ENCODE measurements at regions not wholly inside any gene's neighbourhood (a gene's known extent, or its start where the extent isn't known, plus 50 kb on each side); places are given as distances from the start of the nearest gene placed in this dataset.

- no peak for DNase-seq (ENCODE audit: low read depth in 2 of 2)
Measured at GRCh38 chr5:4188704-4189103, 593.1 kb downstream of the IRX1 start.

DNA sequence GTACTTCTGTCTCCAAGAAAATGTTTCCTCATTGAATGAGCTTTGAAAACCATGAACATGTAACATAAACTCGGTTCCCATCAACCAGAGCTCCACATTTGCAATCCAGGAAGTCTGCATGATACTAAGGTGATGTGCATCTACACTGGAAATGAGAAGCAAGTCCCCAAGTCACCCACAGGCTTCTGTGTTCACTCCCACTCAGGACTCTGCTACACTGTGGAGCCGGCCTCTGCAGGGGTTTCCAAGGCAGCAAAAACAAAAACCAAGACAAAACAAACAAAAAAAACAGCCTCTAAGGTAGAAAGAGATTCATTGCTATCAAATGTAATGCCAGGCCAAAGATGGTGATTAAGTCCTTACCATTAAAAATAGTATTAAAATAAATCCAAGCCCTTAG, 593.7 kb downstream of the IRX1 start:
- no peak for DNase-seq (ENCODE audit: low read depth in 2 of 2)

GRCh38 chr5:4191041-4191440, 595.4 kb downstream of the IRX1 start:
- DNase-seq (ENCODE audit: low read depth in 2 of 2) = no peak

DNA sequence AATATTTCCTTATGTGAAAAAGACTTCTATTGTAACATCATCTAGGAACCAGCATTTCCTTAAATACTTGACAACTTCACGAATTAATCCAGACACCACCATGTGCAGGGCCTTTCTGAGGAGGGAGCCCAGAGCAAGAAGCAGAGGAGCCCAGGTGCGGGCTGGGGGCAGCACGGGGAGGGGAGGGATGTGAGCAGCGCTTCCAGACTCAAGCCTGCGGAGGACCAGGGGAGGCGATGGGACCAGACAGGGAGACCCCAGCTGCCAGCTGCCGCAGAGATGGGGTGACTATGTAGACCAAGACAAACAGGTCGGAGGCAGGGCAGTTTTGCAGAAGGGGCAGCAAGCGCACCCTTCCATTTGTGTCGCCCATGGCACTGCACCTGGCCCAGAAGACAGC, 596.1 kb downstream of the IRX1 start:
- DNase-seq (ENCODE audit: low read depth in 2 of 2) = no peak

GRCh38 chr5:4192111-4192510, 596.5 kb downstream of the IRX1 start:
- no peak for DNase-seq (ENCODE audit: low read depth in 2 of 2)

- no peak for DNase-seq (ENCODE audit: low read depth in 2 of 2)
Measured at GRCh38 chr5:4196744-4197143, 601.1 kb downstream of the IRX1 start.

DNA sequence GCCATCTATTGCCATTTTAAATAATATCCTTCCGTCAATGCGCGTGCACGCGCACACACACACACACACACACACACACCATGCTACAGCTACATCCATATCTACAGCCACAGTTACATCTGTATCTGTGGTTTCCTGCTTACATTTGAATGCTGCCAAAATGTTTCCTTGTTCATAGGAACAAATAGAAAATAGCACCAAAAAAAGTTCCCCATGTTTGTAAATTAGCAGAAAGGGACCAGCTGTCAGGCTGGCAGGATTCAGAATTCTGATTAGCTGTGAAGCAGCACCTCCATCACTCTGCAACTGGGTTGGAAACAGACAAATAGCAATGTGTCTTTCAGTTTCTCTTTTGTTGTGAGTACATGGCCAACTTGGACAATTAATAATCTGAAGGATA, 601.5 kb downstream of the IRX1 start:
- no peak for DNase-seq (ENCODE audit: low read depth in 2 of 2)

DNA sequence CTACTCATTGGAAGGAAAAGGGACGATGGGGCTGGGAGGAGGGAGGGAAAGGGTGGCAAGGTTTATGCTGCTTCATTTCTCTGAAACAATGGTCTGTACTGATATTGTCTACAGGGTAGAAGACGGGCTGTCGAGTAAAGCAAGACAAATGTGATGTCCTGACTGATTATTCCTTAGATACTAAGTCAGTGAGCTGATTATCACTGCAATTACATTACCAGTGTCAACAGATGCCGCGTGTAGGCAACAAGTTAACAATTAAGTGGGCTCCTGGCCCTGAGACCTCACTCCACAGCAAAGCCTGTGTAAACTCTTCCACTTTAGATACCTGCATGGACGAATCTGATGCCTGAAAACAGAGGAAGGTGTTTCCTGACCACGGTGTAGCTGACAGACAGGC, 602.8 kb downstream of the IRX1 start:
- DNase-seq (ENCODE audit: low read depth in 2 of 2) = no peak

DNA sequence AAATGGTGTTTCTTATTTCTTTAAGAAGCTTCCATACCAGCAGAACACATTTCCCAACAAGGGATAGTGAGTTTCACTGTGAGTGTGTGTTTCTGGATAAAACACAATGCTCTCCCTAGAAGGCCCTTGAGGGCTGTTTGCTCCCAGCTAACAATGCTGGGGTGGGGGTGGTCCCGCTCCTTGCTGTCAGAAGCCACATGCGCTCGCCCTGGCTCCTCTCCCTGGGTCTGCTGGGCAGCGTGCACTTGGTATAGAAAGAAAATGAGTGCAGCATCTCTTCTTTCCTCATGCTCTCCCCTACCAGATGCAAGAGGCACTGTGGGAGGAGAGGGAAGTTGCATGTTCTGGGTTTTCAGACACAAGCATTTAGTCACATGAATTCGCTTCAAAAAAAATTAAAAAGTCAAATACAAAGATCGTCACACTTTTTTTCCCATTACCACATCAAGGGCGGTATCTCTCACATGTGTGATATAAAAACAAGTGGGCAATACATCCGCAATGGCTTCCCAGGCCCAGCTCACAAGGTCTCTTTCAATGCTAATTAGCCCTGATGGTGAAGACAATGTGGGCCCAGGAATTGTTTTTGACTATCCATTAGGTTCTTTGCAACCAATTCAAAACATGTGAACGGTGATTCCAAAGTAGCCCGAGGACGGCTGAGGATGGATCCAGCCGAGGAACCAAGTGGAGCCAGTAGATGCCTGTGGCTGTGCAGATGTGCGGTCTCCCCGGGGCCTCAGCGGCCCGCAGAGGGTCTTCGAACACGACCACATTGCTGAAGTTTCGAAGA, 603.6 kb downstream of the IRX1 start:
- DNase-seq (ENCODE audit: low read depth in 2 of 2) = no peak

DNA sequence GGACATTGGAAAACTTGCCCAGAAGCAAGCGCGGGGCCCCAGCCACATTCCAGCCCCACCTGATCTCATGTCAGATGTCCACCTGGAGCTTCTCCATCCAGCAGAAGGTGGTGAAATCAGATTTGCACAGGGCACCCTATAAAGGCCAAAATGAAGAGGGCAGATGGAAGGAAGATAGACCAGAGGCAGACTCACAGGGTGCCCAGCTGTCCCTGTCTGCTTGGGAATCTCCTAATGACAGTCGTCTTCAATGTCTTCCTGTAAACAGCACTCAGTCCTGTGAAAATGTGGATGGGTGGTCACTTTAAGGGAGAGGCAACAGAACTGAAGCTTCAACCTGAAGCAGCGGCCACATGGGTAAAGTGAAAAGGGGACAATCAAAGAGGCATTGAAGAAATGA, 607.5 kb downstream of the IRX1 start:
- no peak for DNase-seq (ENCODE audit: low read depth in 2 of 2)

DNA sequence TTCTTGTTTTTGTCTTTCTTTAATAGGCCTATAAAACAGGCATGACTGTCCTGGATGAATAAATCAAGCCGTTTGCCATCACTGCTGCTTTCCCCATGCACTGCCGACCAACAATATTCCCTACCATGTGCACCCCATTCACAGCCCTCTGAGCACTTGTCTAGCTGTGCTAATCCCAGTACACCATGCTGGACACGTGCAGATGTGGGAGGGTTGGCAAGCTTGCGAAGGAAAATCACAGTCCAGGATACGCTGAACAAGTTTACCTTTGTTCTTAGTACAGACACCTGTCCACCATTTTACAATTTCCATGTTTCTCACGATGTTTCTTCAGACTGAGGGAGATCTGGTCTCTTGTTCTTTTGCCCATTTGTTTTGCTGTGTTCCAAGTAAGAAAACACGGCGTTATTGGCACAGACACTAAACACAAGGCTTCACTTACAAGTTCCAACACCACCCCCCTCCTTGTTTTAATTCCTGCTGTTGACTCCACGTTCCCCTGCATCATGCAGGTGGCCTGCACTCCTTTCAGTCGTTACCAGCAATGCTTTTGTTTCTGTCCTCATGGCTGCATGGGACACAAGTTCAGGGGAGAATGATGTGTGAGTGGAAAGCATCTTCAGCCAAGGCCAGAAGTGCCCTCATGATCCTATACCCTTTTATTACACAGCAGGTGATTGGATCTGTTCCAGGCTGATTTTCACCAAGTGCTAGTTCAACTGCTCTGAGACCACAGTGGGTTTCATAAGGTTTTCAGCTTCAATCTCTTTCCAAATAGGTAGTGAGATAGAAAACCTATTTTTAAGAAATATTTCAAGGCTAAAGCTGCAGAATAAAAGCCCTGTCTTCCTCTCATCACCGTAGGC, 608.9 kb downstream of the IRX1 start:
- no peak for DNase-seq (ENCODE audit: low read depth in 2 of 2)

GRCh38 chr5:4205398-4205797, 609.8 kb downstream of the IRX1 start:
- no peak for DNase-seq (ENCODE audit: low read depth in 2 of 2)

DNA sequence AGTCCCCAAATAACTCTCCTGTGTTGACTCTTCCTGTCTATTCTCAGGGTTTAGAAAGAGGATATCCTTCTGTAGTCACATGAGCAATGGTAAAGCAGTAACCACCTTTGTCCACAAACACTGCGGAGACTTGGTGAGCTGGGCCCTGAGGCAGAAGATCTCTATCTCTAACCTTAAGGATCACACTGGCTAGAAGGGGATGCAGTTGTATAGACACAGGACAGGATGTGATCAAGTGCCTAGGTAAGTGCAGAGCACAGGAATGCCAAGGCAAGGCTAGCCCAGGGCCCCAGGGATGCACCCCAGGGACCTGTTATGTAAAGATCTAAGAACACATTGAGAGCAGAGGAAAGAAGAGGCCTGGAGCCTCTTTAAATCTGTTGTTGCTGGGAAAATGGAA, 610.5 kb downstream of the IRX1 start:
- DNase-seq (ENCODE audit: low read depth in 2 of 2) = no peak

DNA sequence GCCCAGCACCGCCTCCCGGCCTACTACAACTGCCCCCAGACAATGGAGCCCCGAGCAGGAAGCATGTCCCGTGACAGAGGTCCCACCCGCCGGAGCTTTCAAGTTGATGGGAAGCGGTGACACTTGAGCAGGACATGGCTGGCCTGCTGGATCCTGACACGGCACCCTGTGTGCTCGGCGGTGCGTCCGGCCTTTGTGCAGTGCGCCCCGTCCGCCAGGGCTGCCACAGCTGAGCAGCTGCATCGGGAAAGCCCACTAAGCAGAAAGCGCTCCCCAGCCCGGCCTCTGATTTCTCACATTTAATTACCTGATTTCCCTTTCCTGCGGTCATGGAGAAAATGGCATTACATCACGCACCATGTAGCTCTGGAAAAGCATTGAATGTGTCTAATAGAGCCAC, 611.9 kb downstream of the IRX1 start:
- DNase-seq (ENCODE audit: low read depth in 2 of 2) = no peak

- no peak for DNase-seq (ENCODE audit: low read depth in 2 of 2)
Measured at GRCh38 chr5:4208537-4208936, 612.9 kb downstream of the IRX1 start.

DNA sequence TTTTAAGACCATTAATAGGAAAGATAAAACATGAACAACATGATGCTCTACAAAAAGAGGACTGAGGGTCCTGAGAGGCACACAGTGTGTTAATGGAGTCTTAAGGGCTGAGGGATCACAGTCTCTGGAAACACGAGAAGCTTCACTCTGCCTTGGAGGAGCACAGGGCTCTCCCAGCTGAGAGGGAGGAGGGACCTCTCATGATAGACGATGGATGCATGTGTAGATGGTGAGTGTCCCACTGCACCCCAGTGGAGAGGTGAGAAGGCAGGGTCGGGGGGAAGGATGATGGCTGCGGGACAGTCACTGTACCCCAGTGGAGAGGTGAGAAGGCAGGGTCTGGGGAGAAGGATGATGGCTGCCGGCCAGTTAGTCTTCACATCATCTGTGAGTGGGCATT, 613.4 kb downstream of the IRX1 start:
- DNase-seq (ENCODE audit: low read depth in 2 of 2) = no peak

DNA sequence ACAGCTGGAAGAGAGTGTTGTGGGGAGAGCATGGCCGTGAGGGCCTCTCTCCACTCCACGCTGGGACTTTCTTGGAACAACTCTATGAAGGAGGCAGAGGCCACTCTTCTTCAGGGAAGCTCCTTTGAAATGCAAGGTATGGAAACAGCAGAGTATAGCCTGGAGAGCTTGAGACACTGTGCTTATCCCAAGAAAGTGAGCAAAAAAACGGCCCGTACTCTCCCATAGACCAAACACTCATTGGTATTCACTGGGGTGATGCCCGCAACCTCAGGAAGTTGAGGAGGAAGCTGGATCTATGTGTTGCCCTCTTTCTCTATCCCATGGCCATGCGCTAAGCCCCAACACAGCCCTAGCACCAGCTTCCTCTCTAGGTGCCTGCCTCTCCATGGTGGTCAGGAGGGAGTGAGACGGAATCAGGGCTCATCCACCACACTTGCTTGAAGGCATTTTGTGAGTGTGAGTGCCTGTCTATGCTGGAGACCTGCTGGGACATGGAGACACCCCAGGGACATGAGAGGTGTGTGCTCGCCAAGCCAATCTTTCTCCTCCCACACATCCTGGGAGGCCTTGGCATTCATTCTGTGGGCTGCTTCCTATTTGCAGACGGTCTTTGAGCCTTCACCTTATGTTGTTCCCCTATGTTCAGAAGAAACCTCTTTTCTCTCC, 616.6 kb downstream of the IRX1 start:
- no peak for DNase-seq (ENCODE audit: low read depth in 2 of 2)

GRCh38 chr5:4212981-4213819, 617.6 kb downstream of the IRX1 start:
- no peak for DNase-seq (ENCODE audit: low read depth in 2 of 2)

- DNase-seq (ENCODE audit: low read depth in 2 of 2) = no peak
Measured at GRCh38 chr5:4215143-4215542, 619.5 kb downstream of the IRX1 start.

DNA sequence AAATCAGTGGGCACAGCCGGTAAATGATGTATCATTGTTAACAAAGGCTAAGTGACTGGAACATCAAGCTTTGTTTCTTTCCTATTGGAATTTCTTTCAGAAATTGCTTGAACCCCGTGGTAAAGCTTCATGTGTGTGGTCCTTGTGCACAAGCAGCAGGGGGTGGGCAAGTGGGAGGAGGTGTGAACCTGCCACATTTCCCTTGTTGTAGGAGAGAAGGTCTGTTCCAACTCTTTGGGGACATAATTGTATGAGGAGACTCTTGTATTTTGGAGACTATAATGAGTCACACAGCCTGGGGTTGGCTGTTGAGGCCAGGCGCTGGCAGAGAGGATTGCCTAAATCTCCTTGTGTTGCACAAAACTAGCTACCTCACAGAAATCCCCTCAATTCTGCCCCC, 620.5 kb downstream of the IRX1 start:
- DNase-seq (ENCODE audit: low read depth in 2 of 2) = no peak

DNA sequence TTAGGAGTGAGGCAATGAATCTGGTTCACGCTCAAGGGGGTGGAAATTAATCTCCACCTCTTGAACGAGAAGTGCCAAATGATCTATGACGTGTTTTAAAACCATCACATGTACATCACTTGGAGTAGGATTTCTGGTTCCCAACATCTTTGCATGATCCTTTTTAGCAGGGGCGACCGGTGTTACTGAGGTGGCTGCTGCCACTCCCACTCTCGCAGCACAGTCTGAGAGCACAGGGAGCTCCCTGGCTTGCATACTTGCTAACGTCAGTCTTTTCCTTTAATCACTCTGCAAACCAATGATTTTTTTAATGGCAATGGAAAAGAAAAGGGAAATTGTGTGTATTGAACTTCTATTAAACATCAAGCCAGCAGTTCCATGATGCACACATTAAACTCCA, 624.4 kb downstream of the IRX1 start:
- DNase-seq (ENCODE audit: low read depth in 2 of 2) = no peak

GRCh38 chr5:4221048-4221447, 625.4 kb downstream of the IRX1 start:
- no peak for DNase-seq (ENCODE audit: low read depth in 2 of 2)
